HG03025 (cell line): ENCODE measurements at regions not wholly inside any gene's neighbourhood (a gene's known extent, or its start where the extent isn't known, plus 50 kb on each side); places are given as distances from the start of the nearest gene placed in this dataset.
"Not testable (repeated sequence)": the region's sequence is repeated elsewhere in the genome, so short reads cannot be mapped to it uniquely, and the experiment has no call there.

Experiments
- ATAC-seq: cut with Tn5 transposase; IDR thresholded peaks from one replicate; pipeline ENCODE4 v1.9.1; 2021; ENCODE audit warnings: mild to moderate bottlenecking, moderate library complexity; ENCODE audit not compliant: unreplicated experiment, low FRiP score

DNA sequence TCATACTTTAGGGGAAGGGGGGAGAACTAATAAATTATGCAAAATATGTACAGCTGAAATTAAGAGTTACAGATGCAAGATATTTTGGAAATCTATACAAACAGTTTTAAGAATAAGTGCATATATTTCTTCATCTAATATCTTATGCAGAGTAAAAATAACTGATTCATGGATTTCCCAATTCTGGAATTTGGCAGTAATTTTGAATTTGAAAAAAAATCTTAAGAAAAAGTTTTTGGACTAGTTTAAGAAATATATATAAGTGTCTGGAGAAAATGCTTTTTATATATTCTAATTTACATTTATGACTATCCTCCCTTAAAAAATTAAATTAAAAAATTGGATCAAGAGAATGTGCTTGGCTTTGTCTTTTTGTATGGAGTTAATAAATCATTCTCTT, 474.3 kb downstream of the BRINP3 start:
- ATAC-seq: no peak

DNA sequence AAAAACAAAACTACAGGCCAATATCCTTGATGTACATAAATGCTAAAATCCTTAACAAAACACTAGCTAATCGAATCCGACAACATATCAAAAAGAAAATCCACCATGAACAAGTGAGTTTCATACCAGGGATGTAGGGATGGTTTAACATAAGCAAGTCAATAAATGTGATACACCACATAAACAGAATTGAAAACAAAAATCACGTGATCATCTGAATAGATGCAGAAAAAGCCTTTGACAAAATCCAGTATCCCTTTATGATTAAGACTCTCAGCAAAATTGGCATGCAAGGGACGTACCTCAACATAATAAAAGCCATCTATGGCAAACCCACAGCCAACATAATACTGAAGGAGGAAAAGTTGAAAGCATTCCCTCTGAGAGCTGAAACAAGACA, 466.1 kb downstream of the BRINP3 start:
- ATAC-seq: no peak

DNA sequence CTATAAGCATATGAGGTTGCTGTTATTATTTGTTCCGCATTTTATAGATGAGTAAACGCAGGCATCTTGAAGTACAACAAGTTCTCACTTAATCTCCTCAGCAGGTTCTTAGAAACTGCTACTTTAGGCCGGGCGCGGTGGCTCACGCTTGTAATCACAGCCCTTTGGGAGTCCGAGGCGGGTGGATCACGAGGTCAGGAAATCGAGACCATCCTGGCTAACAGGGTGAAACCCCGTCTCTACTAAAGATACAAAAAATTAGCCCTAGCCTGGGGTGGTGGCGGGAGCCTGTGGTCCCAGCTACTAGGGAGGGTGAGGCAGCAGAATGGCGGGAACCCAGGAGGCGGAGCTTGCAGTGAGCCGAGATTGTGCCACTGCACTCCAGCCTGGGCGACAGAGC, 458.5 kb downstream of the BRINP3 start:
- not testable (repeated sequence) for ATAC-seq

DNA sequence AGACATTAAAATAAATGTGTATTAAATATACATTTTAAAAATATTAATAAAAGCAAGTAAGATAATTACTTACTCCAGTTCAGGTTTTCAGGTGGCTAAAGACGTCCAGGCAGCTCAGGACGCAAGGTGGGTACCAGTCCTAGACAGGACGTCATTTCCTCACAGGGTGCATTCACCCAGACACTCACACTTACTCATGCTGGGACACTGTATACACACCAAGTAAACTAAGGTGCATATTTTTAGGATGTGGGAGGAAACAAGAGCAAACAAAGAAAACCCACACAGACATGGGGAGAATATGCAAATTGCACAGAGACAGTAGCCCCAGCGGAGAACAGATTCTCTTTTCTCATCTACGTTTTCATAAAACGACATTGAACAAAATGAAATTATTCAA, 457.9 kb downstream of the BRINP3 start:
- ATAC-seq: no peak

DNA sequence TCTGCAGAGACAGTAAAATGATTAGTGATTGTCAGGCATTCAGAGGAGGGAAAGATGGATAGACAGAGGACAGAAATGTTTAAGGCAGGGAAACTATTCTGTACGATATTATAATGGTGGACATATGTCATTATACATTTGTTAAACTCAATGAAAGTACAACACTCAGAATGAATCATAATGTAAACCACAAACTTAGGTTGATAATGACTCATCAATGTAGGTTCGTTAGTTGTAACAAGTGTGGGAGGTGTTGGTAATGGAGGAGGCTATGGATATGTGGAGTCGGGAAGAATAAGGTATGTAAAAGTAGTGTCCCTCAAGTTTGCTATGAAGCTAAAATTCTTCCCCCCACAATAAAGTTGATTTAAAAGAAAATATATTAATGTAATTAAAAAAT, 455.0 kb downstream of the BRINP3 start:
- ATAC-seq: no peak

DNA sequence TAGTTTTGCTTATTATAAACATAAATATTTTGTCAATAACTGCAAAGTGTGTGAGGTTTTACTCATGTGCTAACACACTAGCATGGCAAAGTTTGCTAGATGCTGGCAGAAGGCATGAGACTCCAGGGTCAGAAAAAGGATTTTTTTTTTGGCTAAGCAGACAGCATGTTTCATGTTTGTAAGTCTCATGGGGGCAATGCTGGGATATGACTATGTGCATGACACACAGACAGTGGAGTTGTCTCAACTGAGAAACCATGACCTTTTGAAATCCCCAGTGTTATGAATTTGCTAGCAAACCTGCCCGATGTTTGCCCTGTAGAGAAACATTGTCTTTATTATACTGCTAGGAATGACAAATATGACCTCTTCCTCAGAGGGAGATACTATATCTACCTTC, 448.2 kb downstream of the BRINP3 start:
- no peak for ATAC-seq

DNA sequence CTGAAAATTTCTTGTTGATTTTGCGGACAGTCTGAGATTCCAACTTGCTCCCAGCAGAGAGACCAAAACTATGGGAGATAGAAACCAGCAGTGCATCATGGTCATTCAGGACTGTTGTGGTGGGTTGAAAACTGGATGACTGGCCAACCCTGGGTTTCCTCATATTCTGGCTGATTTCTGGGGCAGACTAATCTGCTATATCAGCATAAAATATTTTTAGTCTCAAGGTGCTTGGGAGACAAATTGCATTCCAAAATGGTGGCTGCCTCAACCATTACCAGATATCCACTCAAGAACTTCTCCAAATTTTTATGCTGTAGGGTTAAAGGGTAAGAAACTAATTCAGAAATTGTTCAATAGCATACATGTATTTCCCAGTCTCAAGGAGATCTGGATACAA, 434.0 kb downstream of the BRINP3 start:
- ATAC-seq: no peak

DNA sequence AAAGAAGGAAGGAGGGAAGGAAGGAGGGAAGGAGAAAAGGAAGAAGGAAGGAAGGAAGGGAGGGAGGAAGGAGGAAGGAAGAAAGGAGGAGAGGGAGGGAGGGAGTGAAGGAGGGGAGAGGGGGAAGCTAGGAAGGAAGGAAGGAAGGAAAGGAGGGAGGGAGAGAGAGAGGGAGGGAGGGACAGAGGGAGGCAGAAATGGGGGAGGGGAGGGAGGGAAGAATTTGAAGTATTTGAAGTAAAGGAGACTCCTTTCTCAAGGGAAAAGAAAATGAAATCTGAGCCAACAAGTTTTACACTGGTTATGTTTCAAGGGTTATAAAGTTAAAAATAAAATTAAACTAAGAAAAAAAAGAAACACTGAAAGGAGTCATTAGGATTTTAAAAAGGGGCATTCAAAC, 431.4 kb downstream of the BRINP3 start:
- ATAC-seq: no peak
